ENCODE measurements at regions not wholly inside any gene's neighbourhood (a gene's known extent, or its start where the extent isn't known, plus 50 kb on each side); places are given as distances from the start of the nearest gene placed in this dataset.

DNA sequence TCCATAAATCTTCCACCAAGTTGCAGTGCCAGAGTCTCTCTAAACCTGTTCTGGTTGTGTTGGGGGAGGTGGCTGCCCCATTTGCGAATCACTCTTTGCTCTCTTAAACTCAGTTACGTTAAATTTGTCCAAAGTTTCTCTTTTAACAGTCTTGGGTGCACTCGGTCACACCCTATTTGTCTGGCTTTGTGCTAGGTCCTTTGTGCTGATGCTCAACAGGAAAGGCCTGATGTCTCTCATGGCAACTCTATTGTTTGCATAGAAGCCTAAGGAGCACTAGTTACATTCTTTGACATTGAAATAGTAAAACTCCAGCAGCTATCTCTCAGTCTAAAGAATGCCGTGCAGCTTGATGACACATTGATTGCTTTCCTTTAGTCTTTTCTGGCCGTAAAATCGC is 105.1 kb downstream of the TRMT11 start:
- DNase-seq = no peak

DNA sequence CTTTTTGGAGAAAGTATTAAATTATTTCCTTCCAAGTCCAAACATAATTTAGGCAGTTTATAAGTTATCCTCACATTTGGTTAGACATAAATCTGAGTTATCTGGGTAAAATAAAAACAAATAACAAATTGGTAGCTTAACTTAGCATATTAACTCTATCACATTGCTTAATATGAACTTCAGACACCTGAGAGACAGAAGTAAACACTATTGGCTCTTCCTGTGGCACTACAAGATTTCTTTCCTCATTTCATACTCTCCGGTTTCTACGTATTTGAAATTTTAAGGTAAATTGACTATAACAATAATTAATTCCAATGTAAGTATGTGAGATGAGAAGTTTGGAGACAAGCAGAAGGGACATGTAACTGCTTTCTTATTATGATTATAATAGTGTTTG is 106.8 kb downstream of the TRMT11 start:
- no peak for DNase-seq

DNA sequence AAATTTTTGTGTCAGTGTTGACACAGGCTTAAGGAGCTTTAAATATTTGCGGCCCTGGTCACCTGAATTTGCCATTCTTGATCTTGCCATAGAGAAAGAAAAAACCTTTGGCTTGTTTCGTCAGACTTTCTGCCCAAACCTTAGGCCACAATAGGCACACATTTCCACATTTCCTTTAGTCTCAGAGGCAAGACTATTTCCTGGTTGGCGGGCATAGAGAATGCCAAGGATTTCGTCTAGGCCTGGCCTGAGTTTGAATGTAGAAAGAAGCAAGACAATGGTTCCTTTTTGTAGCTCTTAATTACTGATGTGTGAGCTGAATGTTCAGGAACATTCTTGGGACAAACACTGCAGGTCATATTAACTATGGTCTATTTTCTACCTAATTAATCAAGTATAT is 108.1 kb downstream of the TRMT11 start:
- DNase-seq = no peak

DNA sequence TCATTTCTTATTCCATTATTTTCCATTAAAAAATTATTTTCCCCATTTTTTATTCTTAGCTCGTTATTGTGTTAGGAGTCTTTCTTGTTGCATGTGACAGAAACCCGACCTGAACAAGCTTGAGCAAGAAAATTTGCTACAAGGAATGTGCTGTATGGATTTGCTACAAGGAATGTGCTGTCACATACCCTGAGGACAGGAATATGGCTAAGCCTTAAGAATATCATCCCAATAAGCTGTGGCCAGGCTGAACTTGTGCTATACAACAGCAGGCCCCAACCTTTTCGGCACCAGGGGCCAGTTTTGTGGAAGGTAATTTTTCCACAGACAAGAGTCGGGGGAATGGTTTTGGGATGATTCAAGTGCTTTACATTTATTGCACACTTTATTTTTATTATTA is 114.0 kb downstream of the TRMT11 start:
- DNase-seq = no peak

DNA sequence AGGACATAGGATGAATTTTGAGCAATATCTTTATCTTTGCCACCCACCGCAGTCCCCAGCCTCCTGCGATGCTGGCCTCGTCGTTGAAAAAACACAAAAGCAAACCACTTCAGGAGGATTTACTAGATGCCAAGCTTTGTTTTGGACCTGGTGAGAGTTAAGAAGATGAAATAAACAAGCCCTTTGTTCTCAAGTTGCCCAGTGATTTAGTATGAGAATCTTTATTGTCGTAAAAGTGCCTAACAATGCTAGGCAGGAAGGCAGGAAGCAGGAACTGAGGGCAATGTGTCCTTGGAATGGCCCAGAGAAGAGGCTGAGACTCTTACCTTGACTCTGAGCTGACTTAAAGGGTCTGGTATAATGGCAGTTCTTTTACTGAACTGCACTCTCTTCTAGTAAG is 116.0 kb downstream of the TRMT11 start:
- no peak for DNase-seq

DNA sequence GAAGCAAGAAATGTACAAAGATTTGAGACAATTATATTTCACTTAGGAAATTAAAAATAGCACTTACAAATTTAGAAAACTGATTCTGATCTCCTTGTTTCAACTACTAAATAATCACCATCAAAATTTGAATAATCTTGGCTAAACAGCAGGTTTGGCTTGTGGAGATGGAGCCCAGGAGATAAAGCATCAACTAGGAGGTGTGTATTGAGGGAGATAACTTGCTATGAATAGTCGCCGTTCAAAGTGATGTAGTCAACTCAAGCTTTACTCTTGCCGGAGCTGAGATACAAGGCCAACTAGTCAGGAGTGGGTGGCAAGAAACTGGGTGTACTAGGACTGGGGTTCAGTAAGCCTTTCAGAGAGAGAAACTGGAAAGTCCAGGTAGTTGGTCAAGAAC is 117.7 kb downstream of the TRMT11 start:
- DNase-seq = no peak

DNA sequence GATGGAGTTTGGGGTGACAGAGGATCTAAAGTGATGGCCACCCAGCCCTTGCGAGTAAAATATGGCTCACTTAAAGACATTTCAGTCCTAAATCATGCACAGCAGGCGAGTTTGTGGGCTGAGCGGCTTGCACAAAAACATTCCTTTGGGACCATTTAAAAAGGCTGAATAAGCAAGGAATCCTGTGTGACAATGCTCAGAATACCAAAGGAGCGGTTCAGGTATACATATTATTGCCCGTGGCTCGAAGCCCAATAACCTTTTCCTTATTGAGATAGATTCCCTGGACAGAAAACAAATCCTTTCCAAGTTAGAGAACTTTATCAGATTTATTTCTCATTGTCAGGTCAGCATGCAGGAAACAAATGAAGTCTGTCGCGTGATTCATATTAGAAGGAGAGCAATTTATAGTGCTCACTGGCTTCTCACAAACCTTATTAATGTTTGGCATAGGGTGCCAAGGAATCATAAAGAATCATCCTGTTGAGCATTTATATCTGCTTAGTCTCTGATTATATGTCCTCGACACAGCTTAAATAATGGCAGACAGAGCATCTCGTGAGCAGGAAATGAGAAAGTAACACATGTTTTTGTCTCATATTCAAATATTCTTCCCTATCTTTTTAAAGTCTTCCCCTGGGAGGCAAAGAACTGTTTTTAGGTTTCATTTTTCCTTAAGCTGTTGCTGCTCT is 121.3 kb downstream of the TRMT11 start:
- DNase-seq = no peak

DNA sequence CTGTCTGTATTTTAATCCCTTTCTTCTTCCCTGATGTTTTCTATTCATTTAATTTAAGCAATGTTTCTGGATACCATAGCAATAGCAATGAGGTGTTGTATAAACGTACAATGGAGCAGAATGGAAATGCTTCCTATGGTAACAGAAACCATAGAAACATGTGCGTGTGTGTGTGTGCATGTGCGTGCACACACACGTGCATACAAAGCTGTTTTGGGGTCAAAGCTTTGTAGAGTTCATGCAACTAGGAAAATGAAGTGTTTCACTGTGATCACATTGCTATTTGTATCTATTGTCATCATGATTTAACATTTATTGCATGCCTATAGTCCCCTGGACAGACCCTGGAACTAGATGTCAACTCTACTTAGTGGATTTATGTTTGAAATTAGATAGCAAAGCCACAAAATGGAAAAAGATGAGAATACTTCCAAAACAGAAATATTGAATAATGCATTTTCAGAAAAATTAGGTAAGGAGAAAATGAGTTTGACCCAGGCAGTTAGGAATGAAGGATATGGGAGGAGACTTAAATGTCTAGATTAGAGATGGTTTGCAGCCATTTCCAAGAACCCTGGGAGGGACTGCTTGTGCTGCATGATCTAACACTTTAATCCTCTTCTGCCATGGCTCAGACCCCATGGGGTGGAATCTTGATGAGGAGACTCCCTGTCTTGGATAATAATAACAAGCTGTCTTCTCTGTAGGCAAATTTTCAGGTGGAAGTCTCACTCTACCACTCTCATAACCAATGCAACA is 124.4 kb downstream of the TRMT11 start:
- DNase-seq = no peak

DNA sequence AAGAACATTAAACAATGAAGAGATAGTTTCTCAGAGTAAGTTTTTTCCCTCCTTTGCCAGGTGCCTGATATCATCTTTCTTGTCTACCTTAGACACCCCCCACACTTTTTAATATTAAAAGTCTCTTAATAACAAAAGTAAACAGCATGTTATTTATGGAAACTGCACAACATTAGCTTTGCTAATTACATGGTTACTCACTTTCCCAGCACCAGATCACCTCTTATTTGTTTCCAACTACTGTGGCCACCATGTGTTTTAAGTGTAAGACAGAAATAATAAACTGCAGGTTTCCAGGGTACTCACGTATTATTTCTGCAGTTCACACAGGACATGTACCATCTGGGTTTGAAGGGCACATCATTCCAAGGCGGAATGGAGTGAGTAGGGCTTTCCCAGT is 125.0 kb downstream of the TRMT11 start:
- no peak for DNase-seq

DNA sequence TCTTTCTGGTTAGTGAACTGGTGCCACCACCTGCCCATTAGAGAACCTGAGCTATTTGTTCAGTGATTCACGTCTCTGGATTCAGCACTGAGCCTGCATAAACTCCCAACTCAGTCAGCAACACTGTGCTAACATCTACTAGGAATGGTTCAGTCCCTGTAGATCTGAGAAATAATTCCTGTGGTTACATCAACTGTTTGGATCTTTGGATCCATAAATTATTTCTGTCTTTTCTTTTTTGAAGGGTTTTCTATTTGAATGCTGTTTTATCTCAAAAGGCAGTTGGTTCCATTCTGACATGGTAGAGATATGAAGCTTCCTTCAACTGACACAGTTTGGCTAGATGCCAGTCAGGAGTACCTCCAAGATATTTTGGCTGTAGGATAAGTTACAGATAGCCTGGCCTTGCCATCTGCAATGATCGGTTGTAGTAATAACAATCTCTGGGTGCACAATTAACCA is 125.9 kb downstream of the TRMT11 start:
- DNase-seq = no peak

DNA sequence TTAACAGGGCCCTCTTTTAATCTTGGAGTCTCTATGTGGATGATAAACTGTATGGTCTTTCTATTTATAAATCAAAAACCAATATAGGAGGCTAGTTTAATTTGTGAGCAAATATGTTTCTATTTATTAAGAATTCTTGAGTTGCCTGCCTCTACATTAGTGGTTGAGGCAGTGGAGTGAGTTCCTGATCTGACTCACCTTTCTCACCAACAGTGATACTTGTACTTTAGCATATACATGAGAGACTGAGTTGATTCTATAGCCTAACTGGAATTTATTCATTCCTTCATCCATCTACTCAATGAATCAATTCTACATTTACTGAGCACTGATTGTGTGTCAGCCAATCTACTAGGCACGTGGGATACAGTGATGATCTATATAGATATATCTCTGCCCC is 126.9 kb downstream of the TRMT11 start:
- DNase-seq = no peak

DNA sequence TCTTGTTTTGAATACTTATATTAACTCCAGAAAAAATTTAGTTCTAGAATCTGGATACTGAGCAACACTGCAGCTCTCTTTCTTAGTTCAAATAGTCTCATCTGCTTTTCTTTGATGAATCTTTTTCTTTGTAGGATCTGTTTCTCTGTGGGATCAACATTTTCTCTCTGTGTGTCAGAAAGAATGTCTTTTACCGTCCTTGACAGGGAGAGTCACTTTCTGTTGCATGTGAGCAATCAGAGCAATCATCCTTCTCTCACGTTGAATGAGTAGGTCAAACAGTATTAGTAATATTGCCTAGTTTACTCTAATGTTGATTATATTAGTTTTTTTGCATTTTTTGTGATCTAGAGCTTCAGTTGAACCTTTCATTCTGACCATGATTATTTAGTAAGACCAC is 130.9 kb downstream of the TRMT11 start:
- DNase-seq = no peak

DNA sequence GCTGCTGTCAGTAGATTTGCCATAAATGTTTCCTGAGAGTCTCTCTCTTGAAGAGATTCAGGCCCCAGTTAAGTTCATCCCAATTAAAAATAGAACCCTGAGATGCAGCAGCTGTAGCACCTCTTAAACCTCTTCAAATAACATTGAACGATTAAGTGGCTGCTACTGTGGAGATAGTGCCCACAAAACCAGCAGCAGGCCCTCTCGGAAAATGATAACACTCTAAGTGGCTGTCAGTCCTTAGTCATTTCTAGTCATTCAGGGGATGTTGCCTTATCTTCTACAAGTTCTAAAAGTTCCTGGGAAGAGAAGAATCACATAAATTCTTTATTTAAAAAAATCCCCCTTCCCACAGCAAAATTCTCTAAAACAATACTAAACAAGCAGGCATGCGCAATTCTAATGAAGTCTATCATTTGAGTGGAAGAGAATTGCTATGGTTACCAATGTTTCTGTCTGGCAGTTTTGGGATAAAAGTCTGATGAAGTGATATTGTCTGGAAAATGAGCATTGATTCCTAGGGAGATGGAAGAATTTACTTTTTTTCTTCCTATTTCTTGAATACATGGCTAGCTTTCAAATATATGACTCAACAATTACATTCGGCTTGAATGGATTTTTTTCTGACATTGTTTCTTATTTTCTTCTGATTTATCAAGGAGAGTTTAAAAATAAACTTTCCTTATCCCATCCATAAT is 131.9 kb downstream of the TRMT11 start:
- DNase-seq = no peak

DNA sequence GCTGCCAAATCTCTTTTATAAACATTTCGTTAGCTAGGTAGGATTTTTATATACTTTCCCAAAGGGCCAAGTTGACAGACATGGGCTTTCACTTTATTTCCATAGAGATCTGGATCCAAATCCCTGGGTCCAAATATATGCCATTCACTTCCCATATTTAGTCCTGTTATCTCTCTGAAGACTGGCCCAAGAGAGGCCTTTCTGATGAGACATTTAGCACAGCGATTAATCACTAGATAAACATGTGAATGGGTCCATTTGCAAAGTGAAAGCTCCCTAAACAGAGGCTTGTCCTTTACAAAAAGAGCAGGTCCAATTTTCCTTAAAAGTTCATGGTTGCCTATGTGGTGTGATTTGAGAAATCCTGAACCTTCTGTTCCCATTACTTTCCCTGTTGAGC is 132.6 kb downstream of the TRMT11 start:
- DNase-seq = no peak

DNA sequence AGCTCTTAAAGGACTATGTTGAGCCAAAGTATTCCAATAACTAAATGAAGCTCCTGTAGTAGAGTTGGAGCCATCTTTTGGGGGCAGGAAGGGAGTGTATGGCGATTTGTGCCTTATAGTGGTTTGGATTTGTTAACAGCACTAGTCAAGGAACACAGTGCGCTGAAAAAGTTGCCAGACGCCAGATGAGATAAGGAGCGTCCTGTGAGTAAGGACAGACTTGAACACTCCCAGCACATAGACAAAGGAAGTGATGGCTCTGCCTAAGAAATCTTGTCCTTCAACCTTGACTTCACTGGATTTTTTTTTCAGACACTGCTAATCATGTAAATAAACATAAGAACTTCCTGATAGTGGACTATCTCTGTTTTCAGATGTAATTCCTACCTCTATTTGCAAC is 136.9 kb downstream of the TRMT11 start:
- no peak for DNase-seq

DNA sequence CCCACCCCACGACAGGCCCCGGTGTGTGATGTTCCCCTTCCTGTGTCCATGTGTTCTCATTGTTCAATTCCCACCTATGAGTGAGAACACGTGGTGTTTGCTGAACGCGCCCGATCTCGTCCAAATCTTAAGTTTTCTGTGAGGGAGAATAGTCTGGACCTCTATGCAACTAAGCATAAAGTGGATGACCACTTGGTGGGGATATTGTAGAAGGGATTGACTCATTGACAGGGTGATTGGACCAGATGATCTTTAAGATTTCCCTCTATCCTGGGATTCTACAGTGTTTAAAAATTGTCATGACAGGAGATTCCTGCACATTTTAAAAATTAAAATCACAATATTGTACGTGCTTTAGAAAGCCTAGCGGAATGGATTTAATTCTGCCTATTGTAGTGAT is 141.3 kb downstream of the TRMT11 start:
- no peak for DNase-seq

DNA sequence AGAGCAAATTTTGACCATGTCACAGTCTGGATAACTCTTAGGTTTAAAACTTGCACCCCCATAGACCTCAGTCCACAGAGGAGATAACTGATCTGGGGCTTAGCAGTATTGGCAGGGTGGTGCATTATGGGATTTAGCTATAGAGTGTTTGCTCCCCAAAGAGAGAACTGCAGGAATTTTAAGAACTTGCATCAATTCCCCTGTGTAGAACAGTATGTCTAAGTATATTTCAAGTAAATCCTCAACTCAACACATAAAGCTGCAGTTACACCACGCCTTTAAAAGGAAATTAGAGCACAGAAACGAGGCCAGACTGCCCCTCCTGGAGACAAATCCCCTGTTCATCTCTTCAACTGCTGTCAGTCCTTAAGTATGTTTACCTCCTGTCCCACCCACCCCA is 144.9 kb downstream of the TRMT11 start:
- no peak for DNase-seq

DNA sequence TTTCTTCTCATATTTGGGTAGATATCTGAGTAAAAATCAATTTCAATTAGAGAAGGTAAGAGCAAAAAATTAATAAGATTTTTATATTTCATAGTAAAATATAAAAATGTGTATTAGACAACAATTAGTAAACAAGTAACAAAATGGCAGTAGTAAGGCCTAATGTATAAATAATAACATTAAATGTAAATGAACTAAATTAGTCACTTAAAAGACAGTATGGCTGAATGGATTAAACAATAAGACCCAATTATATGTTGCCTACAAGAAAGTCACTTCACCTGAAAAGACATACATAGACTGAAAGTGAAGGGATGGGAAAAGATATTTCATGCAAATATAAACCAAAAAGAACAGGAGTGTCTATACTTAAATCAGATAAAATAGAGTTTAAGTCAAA is 147.6 kb downstream of the TRMT11 start:
- no peak for DNase-seq

DNA sequence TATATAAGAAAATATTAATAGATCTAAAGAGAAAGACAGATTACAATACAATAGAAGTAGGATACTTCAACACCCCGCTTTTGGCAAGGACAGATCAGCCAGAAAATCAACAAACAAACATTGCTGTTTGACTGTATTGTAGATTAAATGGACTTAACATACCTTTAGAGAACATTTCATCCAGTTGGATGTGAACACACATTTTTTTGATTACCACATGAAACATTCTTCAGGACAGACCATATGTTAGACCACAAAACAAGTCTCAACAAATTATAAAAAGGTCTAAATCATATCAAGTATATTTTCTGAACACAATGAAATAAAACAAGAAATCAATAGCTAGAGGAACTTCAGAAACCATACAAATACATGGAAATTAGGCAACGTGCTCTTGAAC is 148.2 kb downstream of the TRMT11 start:
- DNase-seq = no peak

DNA sequence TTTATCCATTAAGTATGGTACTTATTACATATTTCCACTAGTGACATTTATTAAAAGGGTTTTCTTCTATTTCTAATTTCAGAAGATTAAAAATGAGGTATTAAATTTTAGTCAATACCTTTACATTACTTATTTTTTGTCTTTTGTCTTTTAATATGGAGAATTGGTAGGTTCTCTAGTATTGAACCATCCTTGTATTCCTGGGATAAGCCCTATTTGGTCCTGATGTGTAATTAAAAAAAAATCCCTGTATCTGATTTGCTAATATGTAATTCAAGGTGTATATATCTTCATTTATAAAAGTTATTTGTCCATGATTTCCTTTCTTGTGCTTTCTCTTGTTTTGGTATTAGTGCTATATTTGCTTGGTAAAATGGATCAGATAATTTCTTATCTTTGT is 153.7 kb downstream of the TRMT11 start:
- no peak for DNase-seq

DNA sequence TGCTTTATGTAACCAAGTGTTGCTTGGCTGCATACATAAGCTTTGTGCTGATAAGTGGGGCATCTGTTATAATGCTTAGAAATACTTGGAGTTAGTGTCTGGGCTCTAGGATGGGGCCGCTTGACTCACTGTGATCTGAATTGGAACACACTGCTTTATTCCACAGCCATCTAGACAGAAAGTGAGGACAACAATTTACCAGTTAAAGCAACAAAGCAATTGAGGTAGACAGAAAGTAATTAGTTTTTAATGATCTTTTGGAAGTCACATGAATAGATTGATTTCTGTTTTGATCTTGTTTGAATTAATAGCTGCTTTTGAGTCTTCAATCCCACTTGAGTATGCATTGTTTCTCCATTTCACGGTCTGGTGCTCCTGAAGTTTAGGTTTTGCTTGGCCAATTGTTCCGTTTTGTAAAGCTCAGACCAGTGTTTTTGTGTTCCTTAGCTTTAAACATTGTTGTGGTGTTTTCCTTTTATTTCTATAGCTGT is 157.5 kb downstream of the TRMT11 start:
- no peak for DNase-seq

DNA sequence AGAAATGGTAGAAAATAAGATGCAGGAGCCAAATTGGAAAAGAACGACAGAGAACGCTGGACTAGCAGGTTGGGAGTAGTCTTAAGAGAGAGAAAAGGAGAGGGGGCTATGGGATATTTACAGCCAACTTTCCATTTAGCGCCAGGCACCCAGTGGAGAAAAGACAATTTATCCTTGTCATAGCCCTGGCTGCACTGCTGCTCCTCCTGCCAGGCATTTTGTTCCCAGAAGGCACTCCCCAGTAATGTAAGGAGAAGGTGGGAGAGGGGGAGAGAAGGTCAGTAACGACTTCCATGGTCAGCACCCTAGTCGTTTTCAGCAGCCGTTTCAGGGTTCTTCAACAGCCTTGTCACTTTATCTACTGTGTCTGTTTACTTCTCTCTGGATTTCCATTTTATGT is 159.0 kb downstream of the TRMT11 start:
- no peak for DNase-seq

DNA sequence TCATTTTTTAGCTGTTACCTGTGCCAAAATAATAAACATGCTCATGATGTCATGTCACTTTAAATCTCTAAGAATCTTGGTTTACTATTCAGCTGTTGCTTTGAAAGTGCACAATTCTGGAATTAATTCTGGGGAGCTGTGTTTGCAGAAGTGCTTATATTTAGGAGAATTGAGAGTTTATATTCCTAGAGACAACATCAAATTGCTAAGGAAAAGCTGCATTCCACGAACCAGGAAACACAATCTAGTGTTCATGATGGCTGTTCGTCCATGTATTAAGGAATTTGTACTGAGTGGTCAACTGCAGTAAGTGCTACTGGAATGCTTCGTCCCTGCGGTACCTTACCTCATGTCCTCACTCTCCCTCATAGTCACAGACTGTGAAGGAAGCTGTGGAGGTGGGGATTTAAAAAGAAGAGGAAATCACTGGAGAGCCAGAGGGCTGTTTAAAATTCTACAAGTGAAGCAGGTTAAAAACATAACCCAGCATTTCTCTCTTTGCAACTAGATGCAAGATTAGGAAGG is 161.0 kb downstream of the TRMT11 start:
- no peak for DNase-seq

DNA sequence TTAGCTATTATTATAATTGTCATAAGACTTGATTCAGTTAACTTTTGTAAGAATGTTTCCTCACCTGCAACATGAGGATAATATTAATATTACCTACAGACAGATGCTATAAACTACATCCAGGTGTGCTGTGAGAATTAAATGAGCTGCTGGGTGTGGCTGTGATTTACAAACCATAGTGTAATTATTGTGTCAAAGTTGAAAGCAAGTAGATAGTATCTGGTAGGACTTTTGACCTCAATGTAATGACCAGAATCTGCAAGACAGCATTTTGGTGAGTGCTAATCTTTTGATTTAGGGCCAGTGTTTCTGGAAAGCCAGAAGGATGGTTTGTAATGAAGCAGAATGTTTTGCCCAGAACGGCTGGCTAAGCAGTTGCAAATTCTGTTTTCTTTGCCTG is 162.5 kb downstream of the TRMT11 start:
- no peak for DNase-seq

Data from 8988T (cell line).